GM20000 (cell line): ENCODE measurements at regions not wholly inside any gene's neighbourhood (a gene's known extent, or its start where the extent isn't known, plus 50 kb on each side); places are given as distances from the start of the nearest gene placed in this dataset.

Experiments used
- DNase-seq: peaks from one replicate; pipeline ENCODE4 v3.0.0; 2012; ENCODE audit warnings: low spot score
- CTCF ChIP-seq: IDR thresholded peaks from 2 replicates; pipeline ENCODE4 v1.5.1; 2012; ENCODE audit warnings: mild to moderate bottlenecking, control low read depth; ENCODE audit errors: extremely low read depth, missing control alignments

- TF ChIP-seq CTCF = no peak
- DNase-seq = no peak
Measured at GRCh38 chr20:51918561-51918960, 116.2 kb upstream of the SALL4 start.

- DNase-seq = no peak
- TF ChIP-seq CTCF = no peak
Measured at GRCh38 chr20:51917886-51918535, 115.7 kb upstream of the SALL4 start.

- DNase-seq = no peak
- no peak for TF ChIP-seq CTCF
Measured at GRCh38 chr20:51916244-51916643, 113.9 kb upstream of the SALL4 start.

GRCh38 chr20:51914758-51915157, 112.4 kb upstream of the SALL4 start:
- TF ChIP-seq CTCF = no peak

GRCh38 chr20:51910321-51911050, 108.2 kb upstream of the SALL4 start:
- no peak for TF ChIP-seq CTCF
- DNase-seq = no peak

More at GRCh38 chr20:51914758-51915157, 112.4 kb upstream of the SALL4 start:
- DNase-seq = no peak

GRCh38 chr20:51906679-51907078, 104.4 kb upstream of the SALL4 start:
- no peak for DNase-seq
- TF ChIP-seq CTCF = no peak

- TF ChIP-seq CTCF = no peak
- DNase-seq = no peak
Measured at GRCh38 chr20:51906049-51906448, 103.7 kb upstream of the SALL4 start.
